GM12878 (cell line): ENCODE measurements at regions not wholly inside any gene's neighbourhood (a gene's known extent, or its start where the extent isn't known, plus 50 kb on each side); places are given as distances from the start of the nearest gene placed in this dataset.

ENCODE experiments used
- CTCF ChIP-seq, 3 experiments: IDR thresholded peaks in 2 of 3; conservative IDR thresholded peaks in 1 of 3; 2 replicates each; pipeline ENCODE4 v1.5.1; 2011; ENCODE audit warnings: low read depth in 3 of 3, low read length in 3 of 3, mild to moderate bottlenecking in 3 of 3, control low read depth in 2 of 3, moderate library complexity in 2 of 3, inconsistent platforms in 1 of 3, mixed read lengths in 1 of 3; ENCODE audit not compliant: control insufficient read depth in 2 of 3, insufficient read depth in 1 of 3; ENCODE audit errors: extremely low read depth in 1 of 3
- ELK1 ChIP-seq: IDR thresholded peaks from 2 replicates; pipeline ENCODE4 v1.6.1; 2012; ENCODE audit warnings: low read depth, low read length, improper control_type of control experiment
- JUND ChIP-seq: IDR thresholded peaks from 2 replicates; pipeline ENCODE4 v1.6.1; 2012; ENCODE audit warnings: low read depth, mild to moderate bottlenecking, low read length, improper control_type of control experiment, moderate library complexity
- NBN ChIP-seq: fragments of 450-650 bp; IDR thresholded peaks from 2 replicates; pipeline ENCODE4 v1.6.1; 2016
- NFIC ChIP-seq: IDR thresholded peaks from 2 replicates; pipeline ENCODE4 v1.6.1; 2012; ENCODE audit warnings: low read depth, mild to moderate bottlenecking, inconsistent platforms, low read length, moderate library complexity
- PBX3 ChIP-seq: IDR thresholded peaks from 2 replicates; pipeline ENCODE4 v1.6.1; 2011; ENCODE audit warnings: mild to moderate bottlenecking, low read depth, low read length, moderate library complexity; ENCODE audit not compliant: insufficient replicate concordance
- POLR2A ChIP-seq: IDR thresholded peaks from 2 replicates; pipeline ENCODE4 v1.6.1; 2011; ENCODE audit warnings: low read depth, mild to moderate bottlenecking, low read length
- TCF7 ChIP-seq: IDR thresholded peaks from 2 replicates; pipeline ENCODE4 v1.6.1; 2014; ENCODE audit warnings: antibody characterized with exemption, borderline replicate concordance

- TF ChIP-seq NFIC: no peak
- TF ChIP-seq NBN: no peak
- no peak for TF ChIP-seq JUND
- TF ChIP-seq ELK1: no peak
- TF ChIP-seq TCF7: no peak
- no peak for TF ChIP-seq PBX3
- no peak for TF ChIP-seq POLR2A
- TF ChIP-seq CTCF (IDR thresholded peaks at IDR 0.05 in 2 of 3, conservative IDR thresholded peaks at IDR 0.05 in 1 of 3; ENCODE audit: control insufficient read depth in 2 of 3, extremely low read depth in 1 of 3, insufficient read depth in 1 of 3, low read depth in 3 of 3, low read length in 3 of 3): no peak
Measured at GRCh38 chr16:65936096-65936495, 430.4 kb upstream of the CDH5 start.
